ENCODE measurements at regions not wholly inside any gene's neighbourhood (a gene's known extent, or its start where the extent isn't known, plus 50 kb on each side); places are given as distances from the start of the nearest gene placed in this dataset.
"Not testable (repeated sequence)": the region's sequence is repeated elsewhere in the genome, so short reads cannot be mapped to it uniquely, and the experiment has no call there.

DNA sequence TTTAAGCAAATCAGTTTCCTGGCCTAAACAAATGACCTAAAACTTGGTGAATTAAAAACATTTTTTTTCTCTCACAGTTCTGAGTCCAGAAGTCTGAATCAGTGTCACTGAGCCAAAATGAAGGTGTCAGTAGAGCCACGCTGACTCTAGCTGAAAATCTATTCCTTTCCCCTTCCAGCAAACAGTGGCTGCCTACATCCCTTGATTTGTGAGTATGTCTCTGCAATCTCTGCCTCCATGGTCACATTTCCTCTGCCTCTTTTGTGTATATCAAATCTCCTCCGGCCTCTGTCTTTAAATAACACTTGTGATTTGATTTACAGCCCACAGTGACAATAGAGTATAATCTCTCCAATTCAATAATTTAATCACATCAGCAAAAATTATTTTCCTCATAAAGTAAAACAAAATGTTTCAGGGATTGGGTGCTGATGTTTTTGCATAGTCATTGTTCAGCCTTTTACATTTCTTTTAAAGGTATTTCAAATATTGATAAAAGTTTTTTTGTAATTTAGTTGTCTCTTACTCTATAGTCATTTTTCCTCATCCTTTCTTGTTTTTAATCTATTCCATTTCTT, 1715.4 kb downstream of the BRINP3 start:
- H3K4me3 ChIP-seq (ENCODE audit: low read depth, low read length): no peak overlapping the region
- no peak for TF ChIP-seq CTCF (IDR thresholded peaks at IDR 0.05; ENCODE audit: low read depth, low read length)

DNA sequence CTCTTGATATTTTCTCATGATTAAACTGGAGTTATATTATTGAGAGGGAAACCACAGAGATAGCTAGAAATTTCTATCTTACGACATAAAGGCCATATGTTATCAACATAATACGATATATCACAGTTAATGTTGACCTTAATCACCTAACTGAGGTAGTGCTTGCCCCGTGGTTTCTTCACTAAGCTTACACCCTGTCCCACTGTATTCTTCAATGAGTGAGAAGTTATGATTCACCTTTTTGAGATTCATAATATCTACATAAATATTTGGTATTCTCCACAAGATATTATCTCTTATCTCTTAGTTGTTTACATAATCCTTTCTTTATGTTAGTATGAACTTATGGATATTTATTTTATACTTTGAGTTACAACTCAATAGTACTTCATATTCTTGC, 1714.1 kb downstream of the BRINP3 start:
- TF ChIP-seq CTCF (IDR thresholded peaks at IDR 0.05; ENCODE audit: low read depth, low read length): no peak
- no peak overlapping the region for H3K4me3 ChIP-seq (ENCODE audit: low read depth, low read length)

- TF ChIP-seq CTCF (IDR thresholded peaks at IDR 0.05; ENCODE audit: low read depth, low read length): no peak
These were observed 1708.5 kb downstream of the BRINP3 start for GRCh38 chr1:188769181-188769580.

GRCh38 chr1:188769936-188770335, 1707.7 kb downstream of the BRINP3 start:
- H3K4me3 ChIP-seq (ENCODE audit: low read depth, low read length): no peak overlapping the region
- TF ChIP-seq CTCF (IDR thresholded peaks at IDR 0.05; ENCODE audit: low read depth, low read length): no peak

More at GRCh38 chr1:188769181-188769580, 1708.5 kb downstream of the BRINP3 start:
- H3K4me3 ChIP-seq (ENCODE audit: low read depth, low read length): no peak overlapping the region

DNA sequence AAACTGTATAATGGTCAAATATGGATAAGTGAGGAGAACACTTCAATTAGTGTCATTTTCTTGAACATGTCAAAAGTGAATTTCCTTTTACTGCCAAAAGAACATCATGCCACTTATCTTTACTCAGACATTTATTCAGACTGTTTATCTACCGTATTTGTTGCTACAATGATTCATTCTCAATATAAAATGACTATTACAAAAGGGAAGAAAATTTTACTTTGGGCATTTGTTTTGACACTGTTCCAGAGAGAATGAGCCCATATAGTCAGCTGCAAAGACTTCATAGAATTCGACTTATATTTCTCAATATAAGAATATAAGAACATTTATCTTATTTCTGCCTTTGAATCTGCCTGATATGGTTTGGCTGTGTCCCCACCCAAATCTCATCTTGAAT, 1699.1 kb downstream of the BRINP3 start:
- TF ChIP-seq CTCF (IDR thresholded peaks at IDR 0.05; ENCODE audit: low read depth, low read length): no peak
- no peak overlapping the region for H3K4me3 ChIP-seq (ENCODE audit: low read depth, low read length)

DNA sequence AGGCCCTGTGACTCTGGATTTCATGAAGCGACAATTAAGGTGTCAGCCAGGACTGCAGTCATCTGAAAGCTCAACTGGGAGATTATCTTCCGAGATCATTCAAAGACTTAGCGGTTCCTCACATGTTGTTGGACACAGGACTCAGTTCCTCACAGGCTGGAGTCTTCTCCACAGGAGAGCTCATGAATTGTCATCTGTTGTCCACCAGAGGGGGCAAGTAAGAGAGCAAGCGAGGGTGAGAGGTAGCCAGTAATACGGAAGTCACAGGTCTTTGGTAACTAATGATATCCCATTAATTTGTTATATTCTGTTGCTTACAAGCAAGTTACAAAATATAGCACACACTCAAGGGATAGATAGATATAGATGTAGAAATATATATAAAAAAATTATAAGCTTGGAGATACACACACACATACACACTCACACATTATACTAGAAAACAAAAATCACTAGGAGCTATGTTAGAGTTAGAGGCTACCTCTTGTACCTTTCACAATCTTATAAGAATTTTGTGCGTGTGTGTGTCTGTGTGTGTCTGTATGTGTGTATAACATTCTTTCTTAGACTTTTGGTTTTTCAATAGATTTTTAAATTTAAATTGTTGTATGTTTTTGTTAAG, 1695.3 kb downstream of the BRINP3 start:
- no peak for TF ChIP-seq CTCF (IDR thresholded peaks at IDR 0.05; ENCODE audit: low read depth, low read length)
- no peak overlapping the region for H3K4me3 ChIP-seq (ENCODE audit: low read depth, low read length)

DNA sequence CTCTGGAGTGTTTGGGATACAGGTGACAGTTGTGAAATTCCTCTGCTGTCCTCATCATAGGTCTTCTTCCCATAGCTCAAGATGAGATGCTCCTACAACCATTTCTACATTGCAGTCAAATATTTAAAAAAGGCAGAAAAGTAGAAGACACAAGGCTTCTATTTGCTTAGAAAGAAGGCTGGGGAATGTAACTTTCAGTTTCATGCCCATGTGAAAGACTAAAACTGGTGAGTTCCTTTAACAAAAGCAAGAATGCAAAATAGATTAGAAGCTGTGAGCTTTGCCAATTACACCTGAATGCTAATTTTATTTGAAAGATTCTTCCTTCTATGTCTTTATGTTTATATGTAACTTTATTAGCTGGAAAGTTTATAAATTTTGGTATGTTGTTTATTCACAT, 1682.7 kb downstream of the BRINP3 start:
- TF ChIP-seq CTCF (IDR thresholded peaks at IDR 0.05; ENCODE audit: low read depth, low read length): no peak
- H3K4me3 ChIP-seq (ENCODE audit: low read depth, low read length): no peak overlapping the region

DNA sequence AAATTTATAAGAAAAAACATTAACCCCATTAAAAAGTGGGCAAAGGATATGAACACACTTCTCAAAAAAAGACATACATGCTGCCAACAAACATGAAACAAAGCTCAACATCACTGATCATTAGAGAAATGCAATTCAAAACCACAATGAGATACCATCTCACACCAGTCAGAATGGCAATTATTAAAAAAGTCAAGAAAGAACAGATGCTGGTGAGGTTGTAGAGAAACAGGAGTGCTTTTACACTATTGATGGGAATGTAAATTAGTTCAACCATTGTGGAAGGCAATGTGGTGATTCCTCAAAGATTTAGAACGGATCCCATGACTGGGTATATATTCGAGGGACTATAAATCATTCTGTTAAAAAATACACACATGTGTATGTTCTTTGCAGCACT, 1665.5 kb downstream of the BRINP3 start:
- not testable (repeated sequence) for H3K4me3 ChIP-seq (ENCODE audit: low read depth, low read length)

DNA sequence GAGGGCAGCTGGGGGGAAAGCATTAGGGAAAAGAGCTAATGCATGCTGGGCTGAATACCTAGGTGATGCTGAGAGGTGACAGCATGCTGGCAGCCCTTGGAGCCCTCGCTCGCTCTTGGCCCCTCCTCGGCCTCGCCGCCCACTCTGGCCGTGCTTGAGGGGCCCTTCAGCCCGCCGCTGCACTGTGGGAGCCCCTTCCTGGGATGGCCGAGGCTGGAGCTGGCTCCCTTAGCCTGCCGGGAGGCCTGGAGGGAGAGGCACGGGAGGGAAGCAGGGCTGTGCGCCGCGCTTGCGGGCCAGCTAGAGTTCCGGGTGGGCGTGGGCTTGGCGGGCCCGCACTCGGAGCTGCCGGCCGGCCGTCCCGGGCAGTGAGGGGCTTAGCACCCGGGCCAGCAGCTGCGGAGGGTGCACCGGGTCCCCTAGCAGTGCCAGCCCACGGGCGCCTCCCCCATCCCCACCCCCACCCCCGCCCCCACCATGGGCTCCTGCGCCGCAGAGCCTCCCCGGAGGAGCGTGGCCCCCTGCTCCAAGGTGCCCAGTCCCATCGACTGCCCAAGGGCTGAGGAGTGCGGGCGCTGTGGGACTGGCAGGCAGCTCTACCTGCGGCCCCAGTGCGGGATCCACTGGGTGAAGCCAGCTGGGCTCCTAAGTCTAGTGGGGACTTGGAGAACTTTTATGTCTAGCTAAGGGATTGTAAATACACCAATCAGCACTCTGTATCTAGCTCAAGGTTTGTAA, 1664.7 kb downstream of the BRINP3 start:
- not testable (repeated sequence) for H3K4me3 ChIP-seq (ENCODE audit: low read depth, low read length)

All from WI38 (cell line).